ENCODE measurements at regions not wholly inside any gene's neighbourhood (a gene's known extent, or its start where the extent isn't known, plus 50 kb on each side); places are given as distances from the start of the nearest gene placed in this dataset.
"Not testable (repeated sequence)": the region's sequence is repeated elsewhere in the genome, so short reads cannot be mapped to it uniquely, and the experiment has no call there.

DNA sequence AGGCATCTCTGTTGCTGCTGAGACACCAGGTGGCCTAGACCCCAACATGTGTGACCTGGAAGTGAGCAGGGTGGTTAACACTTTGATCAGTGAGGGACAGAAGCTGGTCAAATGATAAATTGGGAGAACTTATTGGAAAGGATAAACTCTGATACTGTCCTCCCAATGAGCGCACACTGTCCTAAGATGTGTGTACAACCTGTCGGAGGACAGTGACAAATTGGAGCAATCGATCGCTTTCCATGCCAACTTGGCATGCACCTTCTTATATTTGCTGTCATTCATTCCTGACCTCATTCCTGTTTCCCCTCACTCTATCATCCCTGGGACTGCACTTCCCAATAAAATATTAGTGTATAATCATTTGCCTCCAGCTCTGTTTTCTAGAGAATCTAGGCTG lies 198.7 kb upstream of the PROK2 start:
- peaks cover 5% of the 10 kb centered on the region for H3K36me3 Mint-ChIP-seq (ENCODE audit: low read depth)
- H3K27me3 Mint-ChIP-seq = no peaks in the 10 kb centered on the region
- POLR2A ChIA-PET = no interaction called here
- CTCF ChIA-PET = interaction anchor here (1.0 kb wide), 1 partner anchor 839 kb away, joined by 3 read pairs; no protein-coding TSS in a partner anchor
- DNase-seq = no peak
- H3K9me3 Mint-ChIP-seq = peaks cover 3% of the 10 kb centered on the region
- H3K4me3 Mint-ChIP-seq = no peak overlapping the region
- peak overlapping the region; percentile 44 for H3K27ac Mint-ChIP-seq
- peaks cover 76% of the 10 kb centered on the region for H3K4me1 Mint-ChIP-seq

DNA sequence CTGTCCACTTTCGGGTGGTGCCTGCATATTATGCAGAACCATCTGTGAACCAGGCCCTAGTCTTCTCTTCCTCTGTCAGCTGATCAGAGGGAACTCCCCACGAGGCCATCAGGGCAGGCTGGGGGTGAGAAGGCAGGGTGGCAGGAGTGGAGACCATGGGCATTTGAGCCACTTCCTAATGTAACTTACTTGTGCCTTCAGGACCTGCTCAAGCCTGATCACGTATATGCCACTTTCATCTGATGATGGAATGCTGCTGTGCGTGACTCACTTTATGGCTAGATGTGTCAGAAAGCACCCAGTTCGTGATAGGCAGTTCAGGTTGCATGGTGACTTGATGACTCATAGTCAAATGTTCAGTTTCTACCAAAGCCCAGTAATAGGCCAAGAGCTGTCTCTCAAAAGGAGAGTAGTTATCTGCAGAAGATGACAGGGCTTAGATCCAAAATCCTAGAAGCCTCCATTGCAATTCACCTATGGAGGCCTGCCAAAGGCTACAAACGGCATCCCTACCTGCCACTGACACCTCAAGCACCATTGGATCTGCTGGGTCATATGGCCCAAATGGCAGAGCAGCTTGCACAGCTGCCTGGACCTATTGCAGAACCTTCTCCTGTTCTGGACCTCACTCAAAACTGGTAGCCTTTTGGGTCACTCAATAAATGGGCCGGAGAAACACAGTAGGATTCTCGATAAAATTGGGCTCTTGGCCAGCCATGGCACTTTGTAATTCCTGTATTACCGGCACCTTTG lies 197.7 kb upstream of the PROK2 start:
- H3K9me3 Mint-ChIP-seq; H3K4me3 Mint-ChIP-seq; H3K27me3 Mint-ChIP-seq; POLR2A ChIA-PET; CTCF ChIA-PET; H3K36me3 Mint-ChIP-seq (ENCODE audit: low read depth): not testable (repeated sequence)
- Mint-ChIP-seq H3K27ac (peak overlapping the region; percentile 71), H3K4me1 (peaks cover 78% of the 10 kb centered on the region)
- peak; percentile 71 for DNase-seq

DNA sequence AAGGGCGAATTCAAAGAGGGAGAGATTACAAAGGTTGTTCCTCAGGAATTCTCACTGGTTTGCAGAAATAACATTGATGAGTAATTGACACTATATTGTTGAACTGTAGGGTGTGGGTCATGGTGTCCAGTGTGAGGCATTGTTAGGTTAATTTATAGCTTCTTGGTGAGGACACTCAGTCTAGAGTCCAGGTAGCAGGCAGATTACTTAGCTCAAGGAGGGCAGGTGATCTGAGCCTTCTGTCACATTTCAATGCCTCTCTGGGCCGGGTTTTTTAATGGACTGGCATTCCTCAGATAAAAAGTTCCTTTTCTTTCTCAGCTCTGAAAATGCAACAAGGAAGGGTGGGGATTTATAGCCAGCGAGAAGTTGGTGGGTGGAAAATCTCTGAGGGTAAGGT lies 194.2 kb upstream of the PROK2 start:
- DNase-seq = no peak
- peaks cover 66% of the 10 kb centered on the region for H3K4me1 Mint-ChIP-seq
- H3K27ac Mint-ChIP-seq = peak overlapping the region; percentile 80
- POLR2A ChIA-PET = interaction anchor here (1.4 kb wide), 1 partner anchor 16 kb away, joined by 3 read pairs; no protein-coding TSS in a partner anchor
- CTCF ChIA-PET = interaction anchor here (1.1 kb wide), 1 partner anchor 12 kb away, joined by 3 read pairs; no protein-coding TSS in a partner anchor
- no peaks in the 10 kb centered on the region for H3K27me3 Mint-ChIP-seq
- peak overlapping the region; percentile 34 for H3K4me3 Mint-ChIP-seq
- peaks cover 12% of the 10 kb centered on the region for H3K9me3 Mint-ChIP-seq
- peaks cover 12% of the 10 kb centered on the region for H3K36me3 Mint-ChIP-seq (ENCODE audit: low read depth)

DNA sequence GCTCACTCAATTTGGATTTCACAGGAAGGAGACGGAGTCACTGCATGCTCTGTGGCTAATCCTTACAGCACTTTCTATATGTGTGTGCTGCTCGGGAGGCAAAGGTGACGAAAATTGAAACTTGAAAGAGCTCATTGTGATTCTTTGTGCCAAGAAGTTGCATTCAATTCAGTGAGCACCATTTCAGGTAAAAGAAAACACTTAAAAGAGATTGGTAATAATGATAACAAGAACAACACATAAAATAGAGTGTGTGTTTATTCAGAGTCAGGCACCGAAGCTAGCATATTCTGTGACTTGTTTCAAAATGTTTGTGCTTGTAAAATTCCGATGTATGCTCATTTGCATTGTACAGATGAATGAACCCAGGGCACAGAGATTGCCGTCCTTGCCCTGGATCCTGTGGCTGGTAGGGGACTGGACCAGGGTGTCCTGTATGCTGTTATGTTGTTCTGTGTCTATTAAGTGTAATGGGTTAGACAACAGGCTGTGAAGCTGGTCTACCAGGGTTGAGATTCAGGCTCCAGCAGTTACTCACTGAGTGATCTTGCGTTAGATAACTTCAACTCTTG lies 193.3 kb upstream of the PROK2 start:
- CTCF ChIA-PET = interaction anchor here (0.5 to 1.1 kb wide), 5 partner anchors 9 to 526 kb away, joined by 3 to 4 read pairs (median 3); no protein-coding TSS in a partner anchor
- H3K4me3 Mint-ChIP-seq = peak overlapping the region; percentile 34
- no peaks in the 10 kb centered on the region for H3K27me3 Mint-ChIP-seq
- peak; percentile 40 for DNase-seq
- H3K27ac Mint-ChIP-seq = peak overlapping the region; percentile 80
- peaks cover 12% of the 10 kb centered on the region for H3K36me3 Mint-ChIP-seq (ENCODE audit: low read depth)
- H3K9me3 Mint-ChIP-seq = peaks cover 12% of the 10 kb centered on the region
- H3K4me1 Mint-ChIP-seq = peaks cover 57% of the 10 kb centered on the region
- POLR2A ChIA-PET = interaction anchor here (0.7 to 1.4 kb wide), 7 partner anchors 11 to 543 kb away, joined by 3 to 8 read pairs (median 3); no protein-coding TSS in a partner anchor

DNA sequence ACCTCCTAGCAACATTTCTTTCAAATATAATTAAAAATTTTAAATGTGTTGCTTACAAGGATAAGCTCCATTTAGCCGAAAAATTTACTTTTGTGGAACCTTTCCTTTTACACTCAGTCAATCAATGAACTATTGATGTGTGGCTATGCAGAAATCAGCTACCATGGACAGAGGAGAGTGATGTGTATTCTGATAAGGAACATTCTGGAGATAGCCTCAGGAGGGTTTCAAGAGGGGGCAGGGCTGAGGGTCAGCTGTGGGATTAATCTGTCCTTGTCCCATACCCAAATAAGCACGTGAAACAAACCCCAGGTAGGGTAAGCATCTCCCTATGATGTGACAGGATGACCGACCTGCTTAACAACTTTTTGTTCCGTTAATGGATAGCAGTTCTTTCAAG lies 192.6 kb upstream of the PROK2 start:
- H3K4me1 Mint-ChIP-seq = peaks cover 50% of the 10 kb centered on the region

DNA sequence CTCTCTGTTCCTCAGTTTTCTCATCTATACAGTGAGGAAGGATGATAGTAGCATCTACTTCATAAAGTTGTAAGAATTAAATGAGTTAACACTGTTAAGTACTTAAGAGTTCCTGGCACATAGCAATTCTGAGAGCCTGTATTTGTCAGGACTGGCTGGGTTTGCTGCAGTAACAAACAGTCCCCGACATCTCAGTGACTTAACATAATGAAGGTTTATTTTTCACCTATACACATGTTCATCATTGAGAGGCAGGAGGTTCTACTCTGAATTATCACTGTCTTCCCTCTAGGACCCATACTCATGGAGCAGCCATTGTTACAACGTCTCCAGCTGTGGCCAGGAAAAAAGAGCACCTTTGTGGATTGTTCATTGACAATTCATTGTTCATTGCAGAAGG lies 190.6 kb upstream of the PROK2 start:
- Mint-ChIP-seq H3K9me3 (peaks cover 12% of the 10 kb centered on the region), H3K27ac (no peak overlapping the region), H3K4me1 (peaks cover 32% of the 10 kb centered on the region), H3K4me3 (no peak overlapping the region), H3K27me3 (no peaks in the 10 kb centered on the region), H3K36me3 (ENCODE audit: low read depth) (peaks cover 10% of the 10 kb centered on the region)
- DNase-seq = no peak
- POLR2A ChIA-PET = no interaction called here
- CTCF ChIA-PET = no interaction called here

More for the DNA sequence above, 192.6 kb upstream of the PROK2 start:
- no peak for DNase-seq
- POLR2A ChIA-PET = interaction anchor here (0.6 to 1.1 kb wide), 6 partner anchors 12 to 1525 kb away, joined by 3 to 5 read pairs (median 3); no protein-coding TSS in a partner anchor
- H3K27me3 Mint-ChIP-seq = no peaks in the 10 kb centered on the region
- H3K4me3 Mint-ChIP-seq = no peak overlapping the region
- H3K36me3 Mint-ChIP-seq (ENCODE audit: low read depth) = peaks cover 12% of the 10 kb centered on the region
- CTCF ChIA-PET = interaction anchor here (1.1 kb wide), 2 partner anchors 22 to 124 kb away, joined by 3 to 4 read pairs; no protein-coding TSS in a partner anchor
- H3K27ac Mint-ChIP-seq = no peak overlapping the region
- peaks cover 12% of the 10 kb centered on the region for H3K9me3 Mint-ChIP-seq

DNA sequence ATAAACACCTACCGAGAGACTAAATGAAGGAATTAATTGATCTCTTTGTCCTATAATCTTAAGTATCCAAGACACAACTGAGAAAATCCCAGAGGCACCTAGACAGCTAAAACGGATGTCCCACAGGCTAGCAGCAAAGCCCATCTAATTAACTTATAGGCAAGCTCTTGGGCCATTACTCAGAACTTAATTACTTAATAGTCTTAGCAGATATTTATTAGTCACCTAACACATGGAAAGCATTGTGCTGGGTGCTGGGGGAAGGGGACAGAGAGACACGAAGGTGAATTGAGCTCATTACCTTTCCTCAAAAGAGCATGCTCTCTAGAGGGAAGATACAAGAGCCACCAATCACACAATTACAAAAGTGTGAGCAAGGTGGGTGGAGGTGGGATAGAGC lies 189.8 kb upstream of the PROK2 start:
- H3K36me3 Mint-ChIP-seq (ENCODE audit: low read depth) = peaks cover 7% of the 10 kb centered on the region
- DNase-seq = no peak
- POLR2A ChIA-PET = no interaction called here

DNA sequence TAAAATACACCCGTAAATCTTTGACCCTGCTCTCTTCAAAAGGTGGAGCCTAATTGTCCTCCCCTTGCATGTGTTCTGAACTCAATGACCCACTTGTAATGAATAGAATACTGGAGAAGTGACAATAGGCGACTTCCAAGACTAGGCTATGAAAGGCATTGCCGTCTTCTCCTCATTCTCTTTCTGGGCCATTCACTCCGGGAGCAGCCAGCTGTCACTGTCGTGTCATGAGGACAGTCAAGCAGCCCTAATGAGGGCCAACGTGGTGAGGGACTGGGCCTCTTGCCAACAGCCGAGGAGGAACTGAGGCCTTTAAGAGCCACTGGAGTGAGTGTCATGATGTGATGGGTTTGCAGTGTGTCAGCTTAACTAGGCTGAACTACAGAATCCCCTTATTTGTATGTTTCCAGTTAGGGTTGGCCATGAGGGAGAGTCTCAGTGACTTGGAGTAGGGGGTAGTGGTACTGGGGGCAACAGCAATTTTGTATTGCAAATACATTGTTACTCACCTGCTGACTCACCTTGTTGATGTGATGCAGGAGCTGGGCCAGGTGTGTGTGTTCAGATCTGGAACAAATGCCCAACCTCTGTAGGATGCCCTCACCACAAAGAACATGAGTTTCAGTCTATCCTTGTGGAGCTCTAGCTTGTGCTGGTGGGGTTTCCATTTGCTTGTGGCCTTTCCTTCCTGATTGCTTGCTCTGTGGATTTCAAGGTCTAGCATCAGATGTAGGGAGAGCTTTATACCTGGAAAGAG lies 188.5 kb upstream of the PROK2 start:
- H3K4me1 Mint-ChIP-seq = peaks cover 15% of the 10 kb centered on the region
- no peak overlapping the region for H3K4me3 Mint-ChIP-seq
- DNase-seq = no peak
- no peaks in the 10 kb centered on the region for H3K27me3 Mint-ChIP-seq
- ChIA-PET POLR2A (no interaction called here), CTCF (no interaction called here)
- peaks cover 11% of the 10 kb centered on the region for H3K9me3 Mint-ChIP-seq
- no peak overlapping the region for H3K27ac Mint-ChIP-seq
- H3K36me3 Mint-ChIP-seq (ENCODE audit: low read depth) = peaks cover 7% of the 10 kb centered on the region

More for the DNA sequence above, 189.8 kb upstream of the PROK2 start:
- Mint-ChIP-seq H3K27ac (no peak overlapping the region), H3K27me3 (no peaks in the 10 kb centered on the region), H3K9me3 (peaks cover 11% of the 10 kb centered on the region), H3K4me1 (peaks cover 27% of the 10 kb centered on the region), H3K4me3 (no peak overlapping the region)
- CTCF ChIA-PET = no interaction called here

DNA sequence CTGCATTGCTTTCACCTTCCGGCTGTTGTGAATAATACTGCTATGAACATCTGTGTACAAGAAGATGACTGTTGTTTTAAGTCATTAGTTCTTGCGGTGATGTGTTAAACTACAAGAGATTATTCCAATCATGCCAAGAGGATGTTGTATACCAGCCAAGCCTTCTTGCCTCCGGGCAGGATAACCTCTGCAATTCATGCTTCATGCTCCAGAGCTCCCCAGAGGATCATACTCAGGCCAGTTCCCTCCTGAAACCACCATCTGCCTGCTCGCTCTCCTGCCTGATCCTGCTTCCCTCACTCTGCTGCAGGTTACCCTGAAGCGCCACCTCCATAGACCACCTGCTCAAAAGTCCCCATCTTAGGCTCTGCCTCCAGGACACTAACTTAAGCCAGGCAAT lies 187.1 kb upstream of the PROK2 start:
- Mint-ChIP-seq H3K27me3 (no peaks in the 10 kb centered on the region), H3K4me1 (peaks cover 5% of the 10 kb centered on the region), H3K9me3 (peaks cover 11% of the 10 kb centered on the region), H3K36me3 (ENCODE audit: low read depth) (peaks cover 7% of the 10 kb centered on the region), H3K27ac (no peak overlapping the region), H3K4me3 (no peak overlapping the region)
- ChIA-PET CTCF (no interaction called here), POLR2A (no interaction called here)
- DNase-seq = no peak

DNA sequence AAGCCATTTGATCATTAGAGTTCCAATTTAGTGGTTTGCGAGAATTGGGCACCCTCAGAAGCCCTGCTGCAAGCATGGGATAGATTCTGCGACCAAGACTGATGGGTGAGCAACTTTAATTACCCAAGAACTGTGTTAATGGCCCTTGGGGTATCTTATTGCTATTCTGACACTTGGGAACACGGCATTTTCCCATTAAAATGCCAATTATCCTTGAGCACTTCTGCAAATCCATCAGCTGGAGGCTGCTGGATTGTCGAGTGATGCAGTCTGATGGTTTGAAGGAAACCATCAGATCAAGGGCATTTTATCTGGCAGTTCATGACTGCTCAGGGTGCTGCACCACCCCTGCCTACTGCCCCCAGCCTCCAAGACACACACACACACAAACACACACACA lies 183.6 kb upstream of the PROK2 start:
- Mint-ChIP-seq H3K27me3 (peaks cover 2% of the 10 kb centered on the region), H3K4me1 (peaks cover 3% of the 10 kb centered on the region), H3K4me3 (no peak overlapping the region), H3K36me3 (ENCODE audit: low read depth) (no peaks in the 10 kb centered on the region), H3K27ac (no peak overlapping the region), H3K9me3 (peaks cover 2% of the 10 kb centered on the region)
- no peak for DNase-seq
- POLR2A ChIA-PET = no interaction called here
- CTCF ChIA-PET = no interaction called here

DNA sequence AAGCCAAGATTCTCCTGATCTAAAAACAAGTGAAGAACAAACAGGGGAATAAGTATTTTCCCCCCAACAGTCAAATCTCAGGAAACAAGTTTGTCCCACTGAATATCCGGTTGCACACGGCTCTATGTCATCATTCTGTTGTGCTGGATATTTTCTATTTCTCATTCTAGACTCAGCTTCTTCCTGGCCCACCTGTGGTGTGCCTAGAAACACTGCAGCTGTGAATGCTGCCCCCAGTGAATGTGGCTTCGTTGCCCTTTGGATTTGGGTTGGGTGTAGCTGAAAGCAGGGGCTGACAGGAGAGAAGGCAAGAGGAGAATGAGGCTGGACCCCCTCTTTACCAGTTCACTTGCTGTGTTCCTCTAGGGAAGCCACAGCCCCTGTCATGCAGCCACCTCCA lies 181.2 kb upstream of the PROK2 start:
- no peak overlapping the region for H3K4me3 Mint-ChIP-seq
- no peaks in the 10 kb centered on the region for H3K36me3 Mint-ChIP-seq (ENCODE audit: low read depth)
- ChIA-PET CTCF (no interaction called here), POLR2A (interaction anchor here (1.3 kb wide), 1 partner anchor 12 kb away, joined by 3 read pairs; no protein-coding TSS in a partner anchor)
- DNase-seq = no peak
- peaks cover 2% of the 10 kb centered on the region for H3K27me3 Mint-ChIP-seq
- H3K9me3 Mint-ChIP-seq = no peaks in the 10 kb centered on the region
- H3K4me1 Mint-ChIP-seq = peaks cover 10% of the 10 kb centered on the region
- H3K27ac Mint-ChIP-seq = no peak overlapping the region

DNA sequence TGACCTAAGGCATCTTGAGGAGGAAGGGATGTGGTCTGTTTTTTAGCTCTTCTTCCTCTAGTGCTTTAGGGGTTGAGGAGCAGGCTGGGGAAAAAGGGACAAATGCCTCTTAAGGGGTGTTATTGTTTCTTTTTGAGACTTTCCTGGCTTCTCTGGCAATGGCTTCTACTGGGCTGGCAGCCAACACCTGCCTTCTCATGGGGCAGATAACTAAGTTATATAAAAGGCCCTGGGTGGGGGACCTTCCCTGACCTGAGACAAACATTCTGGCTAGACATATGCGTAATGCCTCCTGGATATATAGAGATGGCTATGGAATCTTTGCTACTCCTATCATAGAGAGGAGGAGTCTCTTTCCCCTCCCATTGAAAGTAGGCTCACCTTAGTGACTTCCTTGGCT lies 179.2 kb upstream of the PROK2 start:
- H3K36me3 Mint-ChIP-seq (ENCODE audit: low read depth) = no peaks in the 10 kb centered on the region
- no peaks in the 10 kb centered on the region for H3K9me3 Mint-ChIP-seq
- no peak overlapping the region for H3K27ac Mint-ChIP-seq
- peaks cover 10% of the 10 kb centered on the region for H3K4me1 Mint-ChIP-seq
- DNase-seq = no peak
- ChIA-PET CTCF (no interaction called here), POLR2A (no interaction called here)
- no peak overlapping the region for H3K4me3 Mint-ChIP-seq
- peaks cover 2% of the 10 kb centered on the region for H3K27me3 Mint-ChIP-seq

DNA sequence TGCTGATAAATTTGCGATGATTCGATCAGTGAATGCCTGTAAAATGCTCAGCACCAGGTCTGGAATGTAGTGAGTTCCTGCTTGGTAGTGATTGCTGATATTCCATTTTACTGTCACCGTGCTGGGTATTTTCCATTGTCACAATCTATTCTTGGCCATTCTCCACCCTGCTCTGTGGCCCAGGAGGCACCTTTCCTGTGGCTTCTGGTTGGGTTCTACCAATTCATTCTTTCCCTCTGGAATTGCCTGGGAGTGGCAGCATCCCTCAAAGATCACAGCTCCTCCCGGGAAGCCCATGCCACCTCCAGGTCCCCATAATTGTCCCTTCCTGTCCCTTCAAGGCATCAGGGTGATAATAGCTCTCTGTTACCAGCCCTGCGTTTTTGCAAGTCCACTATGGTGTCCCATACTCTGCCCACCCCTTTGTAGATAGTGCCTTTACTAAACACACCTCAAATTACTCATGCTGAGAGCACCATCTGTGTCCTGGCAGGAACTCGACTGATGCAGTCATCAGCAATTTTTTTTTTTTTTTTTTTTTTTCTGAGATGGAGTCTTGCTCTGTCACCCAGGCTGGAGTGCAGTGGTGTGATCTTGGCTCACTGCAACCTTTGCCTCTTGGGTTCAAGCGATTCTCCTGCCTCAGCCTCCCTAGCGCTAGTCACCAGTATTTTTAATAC lies 177.8 kb upstream of the PROK2 start:
- Mint-ChIP-seq H3K27me3 (peaks cover 2% of the 10 kb centered on the region), H3K9me3 (no peaks in the 10 kb centered on the region), H3K4me3 (no peak overlapping the region), H3K36me3 (ENCODE audit: low read depth) (no peaks in the 10 kb centered on the region), H3K27ac (no peak overlapping the region), H3K4me1 (peaks cover 23% of the 10 kb centered on the region)
- CTCF ChIA-PET = no interaction called here
- POLR2A ChIA-PET = no interaction called here
- no peak for DNase-seq
